DOHH2 (cell line): ENCODE measurements at regions not wholly inside any gene's neighbourhood (a gene's known extent, or its start where the extent isn't known, plus 50 kb on each side); places are given as distances from the start of the nearest gene placed in this dataset.

Experiments
- H3F3A ChIP-seq: fragments of 200-600 bp; sonication (generic), shearing (Covaris generic); 2 replicates; pipeline ENCODE4 v1.6.0; 2016; ENCODE audit warnings: antibody characterized with exemption, mild to moderate bottlenecking; ENCODE audit not compliant: control insufficient read depth, insufficient read depth
- H3K27ac ChIP-seq: fragments of 200-600 bp; sonication (generic); 2 replicates; pipeline ENCODE4 v1.5.1; 2014; ENCODE audit warnings: low read depth, mild to moderate bottlenecking, low read length, moderate library complexity
- H3K27me3 ChIP-seq: fragments of 200-600 bp; sonication (generic); 2 replicates; pipeline ENCODE4 v1.6.1; 2014; ENCODE audit warnings: mild to moderate bottlenecking, low read length, mixed read lengths; ENCODE audit not compliant: control insufficient read depth
- H3K36me3 ChIP-seq: fragments of 200-600 bp; sonication (generic); 2 replicates; pipeline ENCODE4 v1.6.1; 2014; ENCODE audit warnings: mild to moderate bottlenecking, low read length, moderate library complexity, mixed read lengths; ENCODE audit not compliant: control insufficient read depth
- H3K4me1 ChIP-seq: fragments of 200-600 bp; sonication (generic); 2 replicates; pipeline ENCODE4 v1.6.1; 2014; ENCODE audit warnings: mild to moderate bottlenecking, low read length, mixed read lengths; ENCODE audit not compliant: control insufficient read depth
- H3K4me2 ChIP-seq: fragments of 200-600 bp; sonication (generic); 2 replicates; pipeline ENCODE4 v1.6.0; 2014; ENCODE audit warnings: mild to moderate bottlenecking, low read length, moderate library complexity
- H3K4me3 ChIP-seq: fragments of 200-600 bp; sonication (generic); 2 replicates; pipeline ENCODE4 v1.5.1; 2014; ENCODE audit warnings: mild to moderate bottlenecking, low read length, mixed read lengths
- H3K79me2 ChIP-seq: fragments of 200-600 bp; sonication (generic); 2 replicates; pipeline ENCODE4 v1.6.1; 2014; ENCODE audit warnings: mild to moderate bottlenecking, low read length, mixed read lengths; ENCODE audit not compliant: control insufficient read depth
- H3K9me2 ChIP-seq: fragments of 200-600 bp; sonication (generic); replicated peaks from 2 replicates; pipeline ENCODE4 v1.6.1; 2014; ENCODE audit warnings: mild to moderate bottlenecking, low read length, mixed read lengths; ENCODE audit not compliant: control insufficient read depth
- H3K9me3 ChIP-seq: fragments of 200-600 bp; sonication (generic); 2 replicates; pipeline ENCODE4 v1.6.1; 2014; ENCODE audit warnings: antibody characterized with exemption, low read length, mixed read lengths; ENCODE audit not compliant: control insufficient read depth, insufficient read depth
- H4K20me1 ChIP-seq: fragments of 200-600 bp; sonication (generic); 2 replicates; pipeline ENCODE4 v1.6.0; 2014; ENCODE audit warnings: low read depth, mild to moderate bottlenecking, antibody characterized with exemption, low read length, moderate library complexity; ENCODE audit not compliant: control insufficient read depth, insufficient read depth
- EZH2phosphoT487 ChIP-seq: fragments of 200-600 bp; sonication (generic); IDR thresholded peaks from 2 replicates; pipeline ENCODE4 v1.6.1; 2017; ENCODE audit warnings: borderline replicate concordance, mild to moderate bottlenecking, antibody characterized with exemption, low read length, moderate library complexity, mixed read lengths
- TF ChIP-seq, protein P1 (sequence below): fragments of 200-600 bp; sonication (generic); IDR thresholded peaks from one replicate; pipeline ENCODE4 v1.5.1; 2014; ENCODE audit warnings: antibody characterized with exemption, mild to moderate bottlenecking, low read depth, low read length; ENCODE audit not compliant: poor library complexity, severe bottlenecking

DNA sequence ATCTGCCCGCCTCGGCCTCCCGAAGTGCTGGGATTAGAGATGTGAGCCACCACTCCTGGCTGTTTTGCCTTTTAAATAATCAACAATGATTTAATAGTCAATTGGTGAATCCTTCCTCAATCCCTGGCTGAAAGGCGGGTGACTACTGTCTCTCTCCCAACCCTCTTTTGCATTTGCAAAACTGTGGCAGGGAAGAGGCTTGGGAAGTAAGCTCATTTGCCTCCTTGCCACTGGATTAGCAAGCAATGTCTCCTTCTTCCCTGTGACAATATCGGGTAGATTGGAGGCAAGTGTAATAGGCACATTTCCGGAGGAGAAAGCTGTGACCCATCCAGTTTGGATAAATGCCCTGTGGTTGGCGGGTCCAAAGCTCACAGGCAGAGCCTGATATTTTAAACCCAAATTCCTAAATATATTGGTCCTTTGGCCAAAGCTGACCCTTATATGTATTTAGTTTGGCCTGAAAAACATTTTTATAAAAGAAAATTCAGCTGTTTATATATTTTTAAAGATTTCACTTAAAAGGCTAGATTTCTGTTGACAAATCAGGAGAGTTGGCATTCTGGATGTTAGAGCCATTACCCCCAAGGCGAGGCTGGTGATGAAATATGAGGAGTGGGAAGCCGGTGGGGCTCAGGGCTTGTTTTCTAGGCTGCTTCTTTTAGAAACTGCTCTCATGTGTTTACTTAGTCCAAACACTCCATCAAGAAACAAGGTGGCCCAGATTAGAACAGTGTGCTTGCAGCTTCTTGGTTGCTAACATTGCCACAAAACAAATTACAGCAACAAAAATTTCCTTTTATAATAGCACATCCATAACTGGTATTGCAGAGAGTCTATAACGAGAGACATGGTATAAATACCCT lies 646.9 kb upstream of the TMEM132C start:
- Histone ChIP-seq H3K79me2 (no peaks in the 10 kb centered on the region), H3K36me3 (no peaks in the 10 kb centered on the region), H3K4me1 (no peaks in the 10 kb centered on the region), H3K4me2 (no peak overlapping the region), H3K9me2 (no peaks in the 10 kb centered on the region), H3K27ac (no peak overlapping the region), H3K27me3 (no peaks in the 10 kb centered on the region), H3K4me3 (no peak overlapping the region), H4K20me1 (no peaks in the 10 kb centered on the region), H3K9me3 (no peaks in the 10 kb centered on the region; the same call in 1 of the 2 replicates), H3F3A (no peaks in the 10 kb centered on the region)
- TF ChIP-seq, protein P1, sequence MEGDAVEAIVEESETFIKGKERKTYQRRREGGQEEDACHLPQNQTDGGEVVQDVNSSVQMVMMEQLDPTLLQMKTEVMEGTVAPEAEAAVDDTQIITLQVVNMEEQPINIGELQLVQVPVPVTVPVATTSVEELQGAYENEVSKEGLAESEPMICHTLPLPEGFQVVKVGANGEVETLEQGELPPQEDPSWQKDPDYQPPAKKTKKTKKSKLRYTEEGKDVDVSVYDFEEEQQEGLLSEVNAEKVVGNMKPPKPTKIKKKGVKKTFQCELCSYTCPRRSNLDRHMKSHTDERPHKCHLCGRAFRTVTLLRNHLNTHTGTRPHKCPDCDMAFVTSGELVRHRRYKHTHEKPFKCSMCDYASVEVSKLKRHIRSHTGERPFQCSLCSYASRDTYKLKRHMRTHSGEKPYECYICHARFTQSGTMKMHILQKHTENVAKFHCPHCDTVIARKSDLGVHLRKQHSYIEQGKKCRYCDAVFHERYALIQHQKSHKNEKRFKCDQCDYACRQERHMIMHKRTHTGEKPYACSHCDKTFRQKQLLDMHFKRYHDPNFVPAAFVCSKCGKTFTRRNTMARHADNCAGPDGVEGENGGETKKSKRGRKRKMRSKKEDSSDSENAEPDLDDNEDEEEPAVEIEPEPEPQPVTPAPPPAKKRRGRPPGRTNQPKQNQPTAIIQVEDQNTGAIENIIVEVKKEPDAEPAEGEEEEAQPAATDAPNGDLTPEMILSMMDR, result no peak
- no peak for TF ChIP-seq EZH2phosphoT487

DNA sequence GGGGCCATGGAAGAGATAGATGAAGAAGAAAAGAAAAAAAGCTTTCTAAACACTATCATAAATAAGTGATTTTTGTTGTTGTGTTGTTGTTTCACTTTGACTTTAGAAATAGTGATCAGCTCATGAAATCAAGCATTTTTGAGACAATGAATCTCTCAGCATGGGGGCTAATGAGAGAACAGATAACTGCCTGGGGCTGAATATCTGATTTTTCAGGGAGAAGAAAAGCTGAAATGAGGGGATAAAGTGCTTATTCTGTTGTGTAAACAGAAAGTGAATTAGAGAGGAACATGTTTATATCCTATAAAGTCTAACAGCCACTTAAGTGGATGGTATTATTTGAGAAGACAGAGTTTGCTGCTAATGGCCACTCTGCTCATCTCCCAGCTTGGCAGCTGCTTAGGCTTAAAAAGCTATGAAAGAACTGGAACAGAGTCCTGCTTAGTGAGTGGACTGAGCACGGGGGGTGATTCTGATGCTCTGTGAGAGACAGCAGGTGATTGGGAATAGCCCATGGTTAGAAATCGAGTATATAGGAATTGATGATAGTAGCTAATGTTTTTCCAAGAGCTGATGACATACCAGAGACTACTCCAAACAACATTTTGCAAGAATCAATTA lies 646.1 kb upstream of the TMEM132C start:
- H3K36me3 ChIP-seq, result no peaks in the 10 kb centered on the region
- no peaks in the 10 kb centered on the region for H3K27me3 ChIP-seq
- TF ChIP-seq EZH2phosphoT487, result no peak
- TF ChIP-seq, protein P1, result no peak
- no peaks in the 10 kb centered on the region; the same call in 1 of the 2 replicates for H3K9me3 ChIP-seq
- no peak overlapping the region for H3K27ac ChIP-seq
- no peaks in the 10 kb centered on the region for H3F3A ChIP-seq
- no peaks in the 10 kb centered on the region for H3K4me1 ChIP-seq
- no peaks in the 10 kb centered on the region for H3K79me2 ChIP-seq
- no peaks in the 10 kb centered on the region for H3K9me2 ChIP-seq
- H4K20me1 ChIP-seq, result no peaks in the 10 kb centered on the region
- no peak overlapping the region for H3K4me2 ChIP-seq
- no peak overlapping the region for H3K4me3 ChIP-seq

DNA sequence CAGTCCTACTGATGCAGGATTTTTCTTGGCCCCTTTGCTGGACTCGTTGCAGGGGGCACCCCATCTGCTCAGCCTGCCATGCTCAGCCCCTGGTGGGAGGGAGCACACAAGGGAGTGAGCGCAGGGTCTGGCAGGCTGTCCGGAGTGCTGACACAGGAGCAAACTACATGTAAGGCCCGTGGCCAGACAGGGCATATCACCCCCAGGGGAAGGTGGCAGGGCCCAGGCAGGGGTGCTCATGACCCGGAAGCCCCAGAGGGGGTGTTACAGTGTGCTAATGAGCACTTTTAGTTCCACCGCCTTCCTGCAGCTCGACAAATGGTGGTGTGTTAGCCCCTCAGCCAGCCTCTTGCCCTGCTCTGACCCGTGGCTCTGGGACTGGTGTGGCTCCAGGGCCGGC lies 645.6 kb upstream of the TMEM132C start:
- H3K27me3 ChIP-seq, result no peaks in the 10 kb centered on the region
- H3K4me2 ChIP-seq, result no peak overlapping the region
- no peak overlapping the region for H3K27ac ChIP-seq
- no peaks in the 10 kb centered on the region; the same call in 1 of the 2 replicates for H3K9me3 ChIP-seq
- H4K20me1 ChIP-seq, result no peaks in the 10 kb centered on the region
- H3K4me3 ChIP-seq, result no peak overlapping the region
- no peaks in the 10 kb centered on the region for H3F3A ChIP-seq
- H3K36me3 ChIP-seq, result no peaks in the 10 kb centered on the region
- TF ChIP-seq, protein P1, result no peak
- no peak for TF ChIP-seq EZH2phosphoT487
- H3K4me1 ChIP-seq, result no peaks in the 10 kb centered on the region
- no peaks in the 10 kb centered on the region for H3K79me2 ChIP-seq
- H3K9me2 ChIP-seq, result no peaks in the 10 kb centered on the region
